Mucosa of rectum (tissue), 2 donors: ENCODE measurements at regions not wholly inside any gene's neighbourhood (a gene's known extent, or its start where the extent isn't known, plus 50 kb on each side); places are given as distances from the start of the nearest gene placed in this dataset.

Experiments
- H3K27ac ChIP-seq, 2 donors: one replicate each; pipeline ENCODE4 v1.7.0; 2013; ENCODE audit warnings: inconsistent platforms in 2 of 2, low read depth in 2 of 2, low read length in 2 of 2
- H3K27me3 ChIP-seq, 2 donors: one replicate each; pipeline ENCODE4 v1.7.0; 2013; ENCODE audit warnings: low read length in 2 of 2; ENCODE audit not compliant: control insufficient read depth in 2 of 2, insufficient read depth in 2 of 2
- H3K36me3 ChIP-seq, 2 donors: one replicate each; pipeline ENCODE4 v1.7.0; 2013; ENCODE audit warnings: low read length in 2 of 2; ENCODE audit not compliant: control insufficient read depth in 2 of 2, insufficient read depth in 2 of 2
- H3K4me1 ChIP-seq, 2 donors: one replicate each; pipeline ENCODE4 v1.7.0; 2013; ENCODE audit warnings: low read length in 2 of 2, mild to moderate bottlenecking in 1 of 2; ENCODE audit not compliant: control insufficient read depth in 2 of 2, insufficient read depth in 2 of 2
- H3K4me3 ChIP-seq, 2 donors: one replicate each; pipeline ENCODE4 v1.7.0; 2013; ENCODE audit warnings: low read length in 2 of 2
- H3K9ac ChIP-seq, 2 donors: one replicate each; pipeline ENCODE4 v1.7.0; 2013; ENCODE audit warnings: low read length in 2 of 2, low read depth in 1 of 2, mild to moderate bottlenecking in 1 of 2
- H3K9me3 ChIP-seq, 2 donors: one replicate each; pipeline ENCODE4 v1.7.0; 2013; ENCODE audit warnings: low read length in 2 of 2; ENCODE audit not compliant: control insufficient read depth in 2 of 2
- donor health status: healthy.
- donor health status: Normal muscosa, but diverticular disease.

- Histone ChIP-seq H3K9me3 (no peaks in the 10 kb centered on the region), H3K9ac (no peak overlapping the region), H3K4me3 (no peak overlapping the region), H3K27me3 (no peaks in the 10 kb centered on the region), H3K36me3 (no peaks in the 10 kb centered on the region), H3K27ac (no peak overlapping the region), H3K4me1 (no peaks in the 10 kb centered on the region)
Measured at GRCh38 chr5:125798307-125798706, 624.9 kb upstream of the GRAMD2B start.

GRCh38 chr5:125812651-125813050 lies 610.6 kb upstream of the GRAMD2B start:
- Histone ChIP-seq H3K9me3 (no peaks in the 10 kb centered on the region), H3K36me3 (no peaks in the 10 kb centered on the region), H3K27me3 (no peaks in the 10 kb centered on the region), H3K4me1 (no peaks in the 10 kb centered on the region), H3K9ac (no peak overlapping the region), H3K4me3 (no peak overlapping the region), H3K27ac (no peak overlapping the region)

GRCh38 chr5:125813221-125813974 lies 609.8 kb upstream of the GRAMD2B start:
- no peaks in the 10 kb centered on the region for H3K27me3 ChIP-seq
- no peaks in the 10 kb centered on the region for H3K36me3 ChIP-seq
- H3K9me3 ChIP-seq, result no peaks in the 10 kb centered on the region
- H3K27ac ChIP-seq, result no peak overlapping the region
- H3K9ac ChIP-seq, result no peak overlapping the region
- no peak overlapping the region for H3K4me3 ChIP-seq
- H3K4me1 ChIP-seq, result no peaks in the 10 kb centered on the region

- Histone ChIP-seq H3K36me3 (no peaks in the 10 kb centered on the region), H3K4me1 (no peaks in the 10 kb centered on the region), H3K27ac (no peak overlapping the region), H3K9me3 (no peaks in the 10 kb centered on the region), H3K4me3 (no peak overlapping the region), H3K9ac (no peak overlapping the region), H3K27me3 (no peaks in the 10 kb centered on the region)
Measured at GRCh38 chr5:125814119-125814518, 609.1 kb upstream of the GRAMD2B start.

- Histone ChIP-seq H3K36me3 (no peaks in the 10 kb centered on the region), H3K9me3 (no peaks in the 10 kb centered on the region), H3K27me3 (no peaks in the 10 kb centered on the region), H3K9ac (no peak overlapping the region), H3K27ac (no peak overlapping the region), H3K4me1 (no peaks in the 10 kb centered on the region), H3K4me3 (no peak overlapping the region)
Measured at GRCh38 chr5:125823572-125823971, 599.6 kb upstream of the GRAMD2B start.

- Histone ChIP-seq H3K4me1 (no peaks in the 10 kb centered on the region), H3K9ac (no peak overlapping the region), H3K27me3 (no peaks in the 10 kb centered on the region), H3K36me3 (no peaks in the 10 kb centered on the region), H3K27ac (no peak overlapping the region), H3K4me3 (no peak overlapping the region), H3K9me3 (no peaks in the 10 kb centered on the region)
Measured at GRCh38 chr5:125826214-125826613, 597.0 kb upstream of the GRAMD2B start.

GRCh38 chr5:125829349-125829748 lies 593.9 kb upstream of the GRAMD2B start:
- no peak overlapping the region for H3K4me3 ChIP-seq
- H3K4me1 ChIP-seq, result no peaks in the 10 kb centered on the region
- H3K36me3 ChIP-seq, result no peaks in the 10 kb centered on the region
- no peaks in the 10 kb centered on the region for H3K27me3 ChIP-seq
- H3K27ac ChIP-seq, result no peak overlapping the region
- no peaks in the 10 kb centered on the region for H3K9me3 ChIP-seq
- H3K9ac ChIP-seq, result no peak overlapping the region

GRCh38 chr5:125833398-125833797 lies 589.8 kb upstream of the GRAMD2B start:
- H3K36me3 ChIP-seq, result no peaks in the 10 kb centered on the region
- H3K4me3 ChIP-seq, result no peak overlapping the region
- H3K27me3 ChIP-seq, result no peaks in the 10 kb centered on the region
- no peaks in the 10 kb centered on the region for H3K9me3 ChIP-seq
- no peak overlapping the region for H3K27ac ChIP-seq
- no peak overlapping the region for H3K9ac ChIP-seq
- H3K4me1 ChIP-seq, result peaks cover 2 to 3% of the 10 kb centered on the region in 2 donors

- H3K27ac ChIP-seq, result no peak overlapping the region
- no peaks in the 10 kb centered on the region for H3K36me3 ChIP-seq
- no peak overlapping the region for H3K4me3 ChIP-seq
- H3K4me1 ChIP-seq, result peaks cover 2 to 3% of the 10 kb centered on the region in 2 donors
- no peaks in the 10 kb centered on the region for H3K9me3 ChIP-seq
- H3K9ac ChIP-seq, result no peak overlapping the region
- no peaks in the 10 kb centered on the region for H3K27me3 ChIP-seq
Measured at GRCh38 chr5:125834438-125835115, 588.6 kb upstream of the GRAMD2B start.

- Histone ChIP-seq H3K27me3 (no peaks in the 10 kb centered on the region), H3K4me3 (peak overlapping the region in 1 of 2 donors; percentile 63), H3K27ac (no peak overlapping the region), H3K9ac (no peak overlapping the region), H3K4me1 (peaks cover 2 to 3% of the 10 kb centered on the region in 2 donors), H3K36me3 (no peaks in the 10 kb centered on the region), H3K9me3 (no peaks in the 10 kb centered on the region)
Measured at GRCh38 chr5:125835293-125836172, 587.7 kb upstream of the GRAMD2B start.
